MM.1S (cell line): ENCODE measurements at regions not wholly inside any gene's neighbourhood (a gene's known extent, or its start where the extent isn't known, plus 50 kb on each side); places are given as distances from the start of the nearest gene placed in this dataset.

Experiments
- DNase-seq: peaks from one replicate; pipeline ENCODE4 v3.0.0-alpha.2; 2015
- H2AFZ ChIP-seq: fragments of 300-600 bp; sonication (generic); 2 replicates; pipeline ENCODE4 v1.6.0; 2016; ENCODE audit warnings: antibody characterized with exemption, low read length
- H3F3A ChIP-seq: fragments of 300-600 bp; sonication (generic); 2 replicates; pipeline ENCODE4 v1.6.1; 2016; ENCODE audit warnings: mild to moderate bottlenecking, antibody characterized with exemption, low read length, moderate library complexity, mixed read lengths; ENCODE audit not compliant: insufficient read depth
- H3K27ac ChIP-seq: fragments of 300-600 bp; sonication (generic); 2 replicates; pipeline ENCODE4 v1.5.1; 2016; ENCODE audit warnings: mild to moderate bottlenecking, low read length
- H3K27me3 ChIP-seq: fragments of 300-600 bp; sonication (generic); replicated peaks from 2 replicates; pipeline ENCODE4 v1.6.0; 2016; ENCODE audit warnings: low read length; ENCODE audit not compliant: insufficient read depth
- H3K36me3 ChIP-seq: fragments of 300-600 bp; sonication (generic); replicated peaks from 2 replicates; pipeline ENCODE4 v1.6.1; 2016; ENCODE audit warnings: mild to moderate bottlenecking, low read length, mixed read lengths; ENCODE audit not compliant: insufficient read depth
- H3K4me1 ChIP-seq: fragments of 300-600 bp; sonication (generic); 2 replicates; pipeline ENCODE4 v1.6.1; 2016; ENCODE audit warnings: low read length, mixed read lengths
- H3K4me2 ChIP-seq: fragments of 300-600 bp; sonication (generic); 2 replicates; pipeline ENCODE4 v1.6.0; 2016; ENCODE audit warnings: low read depth, low read length
- H3K4me3 ChIP-seq: fragments of 300-600 bp; sonication (generic); 2 replicates; pipeline ENCODE4 v1.5.1; 2016; ENCODE audit warnings: low read length, mixed read lengths
- H3K79me2 ChIP-seq: fragments of 300-600 bp; sonication (generic); 2 replicates; pipeline ENCODE4 v1.6.1; 2016; ENCODE audit warnings: mixed run types, low read length, mixed read lengths
- H3K9ac ChIP-seq: fragments of 300-600 bp; sonication (generic); 2 replicates; pipeline ENCODE4 v1.6.1; 2016; ENCODE audit warnings: low read length, mixed read lengths
- H3K9me2 ChIP-seq: fragments of 300-600 bp; sonication (generic); replicated peaks from 2 replicates; pipeline ENCODE4 v1.6.1; 2016; ENCODE audit warnings: mild to moderate bottlenecking, low read length, mixed read lengths; ENCODE audit not compliant: insufficient read depth
- H3K9me3 ChIP-seq: fragments of 300-600 bp; sonication (generic); replicated peaks from 2 replicates; pipeline ENCODE4 v1.6.1; 2016; ENCODE audit warnings: mild to moderate bottlenecking, low read length, mixed read lengths; ENCODE audit not compliant: insufficient read depth
- H4K20me1 ChIP-seq: fragments of 300-600 bp; sonication (generic); 2 replicates; pipeline ENCODE4 v1.6.1; 2016; ENCODE audit warnings: mild to moderate bottlenecking, low read length, moderate library complexity, mixed read lengths; ENCODE audit not compliant: insufficient read depth
- CTCF ChIP-seq: fragments of 300-600 bp; sonication (generic); IDR thresholded peaks from 2 replicates; pipeline ENCODE4 v1.5.1; 2016; ENCODE audit warnings: antibody characterized with exemption, low read length, mixed read lengths
- EZH2 ChIP-seq: fragments of 300-600 bp; sonication (generic); optimal IDR thresholded peaks from 2 replicates; pipeline ENCODE3; 2017; ENCODE audit warnings: low read depth, mild to moderate bottlenecking, antibody characterized with exemption, low read length, mixed read lengths
- EZH2phosphoT487 ChIP-seq: fragments of 300-600 bp; sonication (generic); IDR thresholded peaks from 2 replicates; pipeline ENCODE4 v1.6.1; 2018; ENCODE audit warnings: antibody characterized with exemption, low read length

- Histone ChIP-seq H2AFZ (no peak overlapping the region), H3K27ac (no peak overlapping the region), H3K9ac (no peak overlapping the region), H3K4me1 (peaks cover under 1% of the 10 kb centered on the region; the same call in 1 of the 2 replicates), H3F3A (no peaks in the 10 kb centered on the region), H3K4me2 (no peak overlapping the region), H3K9me2 (no peaks in the 10 kb centered on the region), H3K36me3 (no peaks in the 10 kb centered on the region), H3K79me2 (no peaks in the 10 kb centered on the region), H3K9me3 (no peaks in the 10 kb centered on the region), H4K20me1 (no peaks in the 10 kb centered on the region), H3K4me3 (no peak overlapping the region), H3K27me3 (no peaks in the 10 kb centered on the region)
- no peak for DNase-seq
- TF ChIP-seq EZH2 (no peak), CTCF (no peak), EZH2phosphoT487 (no peak)
Observed at GRCh38 chr14:22509751-22510300, 79.2 kb downstream of the DAD1 start.

GRCh38 chr14:22509036-22509709 lies 79.9 kb downstream of the DAD1 start:
- Histone ChIP-seq H3K9me2 (no peaks in the 10 kb centered on the region), H3F3A (no peaks in the 10 kb centered on the region), H3K4me1 (no peaks in the 10 kb centered on the region), H2AFZ (no peak overlapping the region), H3K79me2 (no peaks in the 10 kb centered on the region), H3K4me2 (no peak overlapping the region), H3K27ac (no peak overlapping the region), H3K27me3 (no peaks in the 10 kb centered on the region), H3K36me3 (no peaks in the 10 kb centered on the region), H3K9me3 (no peaks in the 10 kb centered on the region), H3K4me3 (no peak overlapping the region), H3K9ac (no peak overlapping the region), H4K20me1 (no peaks in the 10 kb centered on the region)
- TF ChIP-seq CTCF (no peak), EZH2phosphoT487 (no peak), EZH2 (no peak)
- DNase-seq, result no peak

DNA sequence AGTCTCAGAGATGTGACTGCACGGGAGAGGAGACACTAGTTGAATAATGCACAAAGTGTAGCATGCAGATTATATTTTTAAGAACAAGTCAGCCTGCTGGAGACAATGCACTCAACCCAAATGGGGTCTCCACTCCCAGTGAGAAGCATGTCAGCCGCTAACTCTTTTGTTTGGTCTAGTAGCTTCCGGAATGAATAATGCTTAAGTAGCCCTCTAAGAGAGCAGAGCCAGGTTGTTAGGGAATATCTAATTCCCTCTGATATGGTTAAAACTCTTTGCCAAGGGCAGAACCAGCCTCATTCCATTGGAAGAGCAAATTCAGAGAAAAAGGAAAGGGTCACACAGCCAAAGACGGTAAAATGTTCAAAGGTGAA lies 80.4 kb downstream of the DAD1 start:
- no peaks in the 10 kb centered on the region for H3K27me3 ChIP-seq
- H3K9me3 ChIP-seq, result no peaks in the 10 kb centered on the region
- no peaks in the 10 kb centered on the region for H3K36me3 ChIP-seq
- no peaks in the 10 kb centered on the region for H3K9me2 ChIP-seq
- H2AFZ ChIP-seq, result no peak overlapping the region
- no peaks in the 10 kb centered on the region for H3K79me2 ChIP-seq
- no peak for DNase-seq
- H3K27ac ChIP-seq, result no peak overlapping the region
- H3K9ac ChIP-seq, result no peak overlapping the region
- H3K4me3 ChIP-seq, result no peak overlapping the region
- H3K4me1 ChIP-seq, result no peaks in the 10 kb centered on the region
- H4K20me1 ChIP-seq, result no peaks in the 10 kb centered on the region
- no peak for TF ChIP-seq EZH2phosphoT487
- no peak for TF ChIP-seq CTCF
- no peak for TF ChIP-seq EZH2
- H3F3A ChIP-seq, result no peaks in the 10 kb centered on the region
- H3K4me2 ChIP-seq, result no peak overlapping the region
